ENCODE measurements at regions not wholly inside any gene's neighbourhood (a gene's known extent, or its start where the extent isn't known, plus 50 kb on each side); places are given as distances from the start of the nearest gene placed in this dataset.

GRCh38 chr6:21323577-21323976 is 270.0 kb upstream of the SOX4 start:
- Histone ChIP-seq H3K36me3 (no peaks in the 10 kb centered on the region), H3K9me3 (no peaks in the 10 kb centered on the region), H3K4me1 (no peaks in the 10 kb centered on the region), H3K27me3 (no peaks in the 10 kb centered on the region), H3K27ac (no peak overlapping the region), H3K4me3 (no peak overlapping the region)
- WGBS, 2 donors, result 85 to 89% methylated on average over 14 of the region's 14 CpGs
- DNase-seq (no peak), ATAC-seq (ENCODE audit: low FRiP score in 2 of 2) (no peak)
- TF ChIP-seq POLR2A (IDR thresholded peaks at IDR 0.05) (no peak), EP300 (IDR thresholded peaks at IDR 0.05) (no peak), POLR2AphosphoS5 (IDR thresholded peaks at IDR 0.05) (no peak), CTCF (IDR thresholded peaks at IDR 0.05) (no peak)

DNA sequence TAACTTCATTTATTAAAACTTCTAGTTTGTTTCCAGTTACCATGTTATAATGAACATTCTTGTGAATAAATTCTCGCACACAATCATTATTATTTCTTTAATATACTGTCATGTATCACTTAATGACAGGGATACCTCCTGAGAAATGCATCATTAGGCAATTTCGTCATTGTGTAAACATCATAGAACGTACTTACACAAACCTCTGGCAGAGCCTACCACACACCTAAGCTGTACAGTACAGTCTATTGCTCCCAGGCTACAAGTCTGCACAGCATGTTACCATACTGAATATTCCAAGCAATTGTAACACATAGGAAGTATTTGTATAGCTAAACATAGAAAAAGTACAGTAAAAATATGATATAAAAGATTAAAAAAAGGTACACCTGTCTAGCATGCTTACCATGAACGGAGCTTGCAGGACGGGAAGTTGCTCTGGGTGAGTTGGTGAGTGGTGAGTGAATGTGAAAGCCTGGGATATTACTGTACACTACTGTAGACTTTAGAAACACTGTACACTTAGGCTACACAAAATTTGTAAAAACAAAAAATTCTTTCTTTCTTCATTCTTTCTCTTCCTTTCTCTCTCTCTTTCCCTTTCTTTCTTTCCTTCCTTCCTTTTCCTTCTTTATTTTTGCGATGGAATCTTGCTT is 268.2 kb upstream of the SOX4 start:
- Histone ChIP-seq H3K27me3 (no peaks in the 10 kb centered on the region), H3K36me3 (no peaks in the 10 kb centered on the region), H3K4me3 (no peak overlapping the region), H3K9me3 (no peaks in the 10 kb centered on the region), H3K4me1 (no peaks in the 10 kb centered on the region), H3K27ac (no peak overlapping the region)
- ATAC-seq (ENCODE audit: low FRiP score in 2 of 2), result no peak
- 71 to 78% methylated on average over 6 of the region's 6 CpGs for WGBS, 2 donors
- DNase-seq, result no peak
- TF ChIP-seq POLR2A (IDR thresholded peaks at IDR 0.05), result no peak
- TF ChIP-seq EP300 (IDR thresholded peaks at IDR 0.05), result no peak
- no peak for TF ChIP-seq CTCF (IDR thresholded peaks at IDR 0.05)
- no peak for TF ChIP-seq POLR2AphosphoS5 (IDR thresholded peaks at IDR 0.05)

DNA sequence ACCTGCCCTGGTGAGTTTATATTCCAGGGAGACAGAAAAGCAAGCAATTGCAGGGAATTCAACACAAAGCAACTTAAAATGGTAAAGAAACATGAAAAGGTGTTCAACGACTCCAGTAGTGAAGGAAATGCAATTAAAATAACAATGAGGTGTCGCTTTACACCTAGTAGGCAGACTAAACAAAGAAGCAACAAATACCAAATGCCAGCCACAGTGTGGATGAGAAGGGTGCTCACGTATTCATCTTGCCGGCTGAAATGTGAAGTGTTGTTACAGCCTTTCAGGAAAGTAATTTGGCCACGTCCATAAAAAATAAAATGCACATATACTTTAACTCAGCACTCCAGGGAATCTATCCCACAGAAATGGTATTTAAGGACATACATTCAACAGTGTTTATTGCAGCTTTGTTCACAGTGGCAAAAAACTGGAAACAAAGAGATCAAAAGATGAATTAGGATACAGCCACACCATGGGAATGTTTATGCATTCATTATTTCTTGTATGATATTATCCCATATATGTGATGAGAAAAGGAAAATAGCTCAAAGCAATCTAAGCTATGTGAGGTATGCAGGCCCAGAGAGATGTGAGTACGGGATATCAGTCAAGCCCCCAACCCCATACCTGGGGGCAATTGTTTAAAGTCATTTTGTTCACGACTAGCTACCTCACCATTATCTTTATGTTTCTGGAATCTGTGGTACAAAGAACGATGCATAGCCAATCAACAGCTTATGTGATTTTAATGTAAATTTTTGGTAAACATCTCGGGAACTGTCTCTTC is 266.0 kb upstream of the SOX4 start:
- H3K4me1 ChIP-seq, result no peaks in the 10 kb centered on the region
- no peak overlapping the region for H3K4me3 ChIP-seq
- 73 to 75% methylated on average over 9 of the region's 9 CpGs for WGBS, 2 donors
- no peaks in the 10 kb centered on the region for H3K9me3 ChIP-seq
- no peak for DNase-seq
- ATAC-seq (ENCODE audit: low FRiP score in 2 of 2), result no peak
- no peaks in the 10 kb centered on the region for H3K27me3 ChIP-seq
- H3K27ac ChIP-seq, result no peak overlapping the region
- no peaks in the 10 kb centered on the region for H3K36me3 ChIP-seq
- no peak for TF ChIP-seq POLR2AphosphoS5 (IDR thresholded peaks at IDR 0.05)
- no peak for TF ChIP-seq CTCF (IDR thresholded peaks at IDR 0.05)
- no peak for TF ChIP-seq POLR2A (IDR thresholded peaks at IDR 0.05)
- no peak for TF ChIP-seq EP300 (IDR thresholded peaks at IDR 0.05)

GRCh38 chr6:21331235-21331634 is 262.3 kb upstream of the SOX4 start:
- DNase-seq (peak in 1 of 2 donors; percentile 35), ATAC-seq (ENCODE audit: low FRiP score in 2 of 2) (peak; percentile 49 to 68)
- Histone ChIP-seq H3K36me3 (no peaks in the 10 kb centered on the region), H3K9me3 (no peaks in the 10 kb centered on the region), H3K27me3 (no peaks in the 10 kb centered on the region), H3K4me3 (no peak overlapping the region), H3K4me1 (no peaks in the 10 kb centered on the region), H3K27ac (no peak overlapping the region)
- 40 to 56% methylated on average over 7 of the region's 7 CpGs for WGBS, 2 donors
- peak in 1 of 2 donors; percentile 35 for TF ChIP-seq POLR2AphosphoS5 (IDR thresholded peaks at IDR 0.05)
- TF ChIP-seq CTCF (IDR thresholded peaks at IDR 0.05), result no peak
